H1 (cell line): ENCODE measurements at regions not wholly inside any gene's neighbourhood (a gene's known extent, or its start where the extent isn't known, plus 50 kb on each side); places are given as distances from the start of the nearest gene placed in this dataset.
A peak's percentile ranks its signal among the peaks of the same experiment; 100 is the strongest.

ENCODE experiments used
- CTCF ChIA-PET: fragments of 300-600 bp; sonication (Branson Sonifier 250); formaldehyde crosslinking; loops from one replicate; lab custom pipeline; 2021; ENCODE audit not compliant: partially characterized antibody; lab: Charles Lee
- POLR2A ChIA-PET: fragments of 300-600 bp; sonication (Branson Sonifier 250); formaldehyde crosslinking; loops from one replicate; lab custom pipeline; 2021; ENCODE audit warnings: inconsistent platforms; ENCODE audit not compliant: partially characterized antibody; lab: Charles Lee
- DNase-seq, 2 experiments: peaks; one replicate each; pipeline versions ENCODE4 v3.0.0 to v3.0.0-alpha.2; 2010 to 2022; ENCODE audit warnings: low spot score in 2 of 2, low read depth in 1 of 2, mixed read lengths in 1 of 2
- FAIRE-seq: peaks from 2 replicates; lab custom pipeline; 2011; peaks lifted over from hg19 to GRCh38; lab: Jason Lieb, UNC
- H2AFZ ChIP-seq: 2 replicates; pipeline ENCODE4 v1.8.1; 2012; ENCODE audit warnings: low read length, inconsistent platforms
- H2AK5ac ChIP-seq: 2 replicates; pipeline ENCODE4 v1.6.1; 2013; ENCODE audit warnings: low read depth, low read length
- H2BK120ac ChIP-seq: replicated peaks from 2 replicates; pipeline ENCODE3; 2013; ENCODE audit warnings: low read depth, low read length, inconsistent platforms
- H2BK12ac ChIP-seq: 2 replicates; pipeline ENCODE4 v1.6.1; 2013; ENCODE audit warnings: low read depth, low read length
- H2BK15ac ChIP-seq: 2 replicates; pipeline ENCODE4 v1.6.1; 2013; ENCODE audit warnings: low read length
- H2BK20ac ChIP-seq: 2 replicates; pipeline ENCODE4 v1.6.1; 2013; ENCODE audit warnings: low read length
- H2BK5ac ChIP-seq: 2 replicates; pipeline ENCODE4 v1.6.1; 2013; ENCODE audit warnings: low read depth, low read length
- H3K14ac ChIP-seq: 2 replicates; pipeline ENCODE4 v1.6.1; 2013; ENCODE audit warnings: inconsistent platforms; ENCODE audit not compliant: insufficient read length
- H3K18ac ChIP-seq: 2 replicates; pipeline ENCODE4 v1.6.1; 2013; ENCODE audit warnings: low read length; ENCODE audit errors: extremely low read depth
- H3K23ac ChIP-seq: 2 replicates; pipeline ENCODE4 v1.6.1; 2013; ENCODE audit warnings: inconsistent platforms; ENCODE audit not compliant: insufficient read length
- H3K23me2 ChIP-seq: 2 replicates; pipeline ENCODE4 v1.6.1; 2013; ENCODE audit warnings: low read depth, low read length
- H3K27ac ChIP-seq: 2 replicates; pipeline ENCODE4 v1.6.1; 2011; ENCODE audit warnings: low read depth, low read length, inconsistent platforms
- H3K27me3 ChIP-seq, 4 experiments: replicated peaks in 1 of 4; 1 replicate in 1 of 4; 2 replicates in 3 of 4; pipeline versions ENCODE4 v1.6.1 to v1.8.1; 2011 to 2013; ENCODE audit warnings: low read length in 3 of 4, mild to moderate bottlenecking in 3 of 4, inconsistent platforms in 2 of 4, mixed read lengths in 2 of 4, moderate library complexity in 1 of 4; ENCODE audit not compliant: control insufficient read depth in 3 of 4, insufficient read depth in 3 of 4; ENCODE audit errors: extremely low read depth in 1 of 4
- H3K36me3 ChIP-seq, 4 experiments: 2 replicates each; pipeline versions ENCODE4 v1.6.1 to v1.8.1; 2011 to 2013; ENCODE audit warnings: mild to moderate bottlenecking in 4 of 4, low read length in 3 of 4, moderate library complexity in 2 of 4, control low read depth in 1 of 4, inconsistent platforms in 1 of 4; ENCODE audit not compliant: insufficient read depth in 4 of 4, control insufficient read depth in 2 of 4
- H3K4ac ChIP-seq: replicated peaks from 2 replicates; pipeline ENCODE3; 2013; ENCODE audit warnings: low read length, low read depth, mixed read lengths, inconsistent platforms; ENCODE audit not compliant: insufficient read length
- H3K4me1 ChIP-seq, 4 experiments: replicated peaks in 1 of 4; 1 replicate in 1 of 4; 2 replicates in 3 of 4; pipeline versions ENCODE4 v1.6.1 to v1.8.1; 2011 to 2013; ENCODE audit warnings: low read length in 3 of 4, inconsistent platforms in 2 of 4, mixed read lengths in 1 of 4; ENCODE audit not compliant: insufficient read depth in 4 of 4, control insufficient read depth in 3 of 4
- H3K4me2 ChIP-seq, 2 experiments: 2 replicates each; pipeline versions ENCODE4 v1.6.1 to v1.8.1; 2011 to 2013; ENCODE audit warnings: low read depth in 2 of 2, low read length in 2 of 2, control low read depth in 1 of 2, inconsistent platforms in 1 of 2, mild to moderate bottlenecking in 1 of 2; ENCODE audit not compliant: insufficient read depth in 1 of 2
- H3K4me3 ChIP-seq, 4 experiments: fragments of 200-600, 300-600 bp in 1 of 4; sonication (generic), shearing (Covaris generic), sonication (Bioruptor Twin) in 1 of 4; 2 replicates each; pipeline versions ENCODE4 v1.5.1 to v1.8.1; 2011 to 2016; ENCODE audit warnings: low read length in 4 of 4, low read depth in 3 of 4, control low read depth in 2 of 4, inconsistent platforms in 2 of 4, mild to moderate bottlenecking in 2 of 4, mixed read lengths in 1 of 4, moderate library complexity in 1 of 4; ENCODE audit not compliant: insufficient read depth in 2 of 4; ENCODE audit errors: extremely low read depth in 1 of 4
- H3K56ac ChIP-seq: replicated peaks from 2 replicates; pipeline ENCODE3; 2013; ENCODE audit warnings: low read depth, mild to moderate bottlenecking, mixed read lengths, low read length, inconsistent platforms; ENCODE audit not compliant: insufficient read length
- H3K79me1 ChIP-seq: 2 replicates; pipeline ENCODE4 v1.6.1; 2013; ENCODE audit warnings: low read depth, low read length, control low read depth
- H3K79me2 ChIP-seq, 2 experiments: 2 replicates each; pipeline versions ENCODE4 v1.6.1 to v1.8.1; 2012 to 2013; ENCODE audit warnings: low read length in 2 of 2, mild to moderate bottlenecking in 2 of 2, inconsistent platforms in 1 of 2; ENCODE audit not compliant: insufficient read depth in 2 of 2, control insufficient read depth in 1 of 2
- H3K9ac ChIP-seq, 4 experiments: replicated peaks in 1 of 4; 1 replicate in 1 of 4; 2 replicates in 3 of 4; pipeline versions ENCODE4 v1.6.1 to v1.8.1; 2011 to 2013; ENCODE audit warnings: low read depth in 3 of 4, low read length in 3 of 4, control low read depth in 2 of 4, mild to moderate bottlenecking in 2 of 4, moderate library complexity in 2 of 4, inconsistent platforms in 1 of 4; ENCODE audit errors: extremely low read depth in 1 of 4
- H3K9me3 ChIP-seq, 2 experiments: 2 replicates each; pipeline versions ENCODE4 v1.6.1 to v1.8.1; 2012 to 2013; ENCODE audit warnings: mild to moderate bottlenecking in 2 of 2, moderate library complexity in 2 of 2, control low read depth in 1 of 2, inconsistent platforms in 1 of 2, low read depth in 1 of 2, low read length in 1 of 2, mixed read lengths in 1 of 2; ENCODE audit not compliant: insufficient read depth in 2 of 2
- H4K20me1 ChIP-seq, 2 experiments: replicated peaks in 1 of 2; 2 replicates each; pipeline versions ENCODE3 to v1.8.1; 2011 to 2013; ENCODE audit warnings: inconsistent platforms in 2 of 2, low read length in 2 of 2, mild to moderate bottlenecking in 1 of 2; ENCODE audit not compliant: insufficient read depth in 2 of 2, control insufficient read depth in 1 of 2
- H4K5ac ChIP-seq: 2 replicates; pipeline ENCODE4 v1.6.1; 2013; ENCODE audit warnings: low read length, low read depth, mixed read lengths, inconsistent platforms; ENCODE audit not compliant: insufficient read length
- H4K8ac ChIP-seq: 2 replicates; pipeline ENCODE4 v1.8.0; 2013; ENCODE audit warnings: mild to moderate bottlenecking, moderate library complexity, low read length, inconsistent platforms; ENCODE audit not compliant: insufficient read depth; ENCODE audit errors: extremely low read depth
- H4K91ac ChIP-seq: replicated peaks from 2 replicates; pipeline ENCODE3; 2013; ENCODE audit warnings: low read length, mixed read lengths, inconsistent platforms; ENCODE audit not compliant: insufficient read length
- ASH2L ChIP-seq: fragments of 200-600, 300-600 bp; sonication (generic); IDR thresholded peaks from one replicate; pipeline ENCODE4 v1.7.1; 2017; ENCODE audit warnings: low read length
- WGBS, 2 experiments: shearing (Covaris generic) in 1 of 2; methylation state at CpG; one replicate each; pipeline versions ENCODE4 v1.1.6 to v1.1.7; 2013 to 2015; ENCODE audit warnings: low lambda C conversion rate in 2 of 2, mixed read lengths in 2 of 2, inconsistent platforms in 1 of 2, low coverage in 1 of 2, missing lambda C conversion rate in 1 of 2; ENCODE audit not compliant: insufficient replicate concordance in 2 of 2, insufficient coverage in 1 of 2, insufficient read length in 1 of 2; ENCODE audit errors: extremely low coverage in 1 of 2, missing lambda C conversion rate in 1 of 2; 5-methylcytosine and 5-hydroxymethylcytosine counted together
- TF ChIP-seq, protein P1 (sequence below), 3 experiments: IDR thresholded peaks; 1 replicate in 2 of 3; 2 replicates in 1 of 3; pipeline versions ENCODE4 v1.5.1 to v1.6.1; 2011; ENCODE audit warnings: low read length in 3 of 3, mild to moderate bottlenecking in 3 of 3, inconsistent platforms in 2 of 3, low read depth in 1 of 3, moderate library complexity in 1 of 3; ENCODE audit not compliant: insufficient read depth in 1 of 3; ENCODE audit errors: control extremely low read depth in 1 of 3

- no peaks in the 10 kb centered on the region for H3K4me1 ChIP-seq
- TF ChIP-seq, protein P1, sequence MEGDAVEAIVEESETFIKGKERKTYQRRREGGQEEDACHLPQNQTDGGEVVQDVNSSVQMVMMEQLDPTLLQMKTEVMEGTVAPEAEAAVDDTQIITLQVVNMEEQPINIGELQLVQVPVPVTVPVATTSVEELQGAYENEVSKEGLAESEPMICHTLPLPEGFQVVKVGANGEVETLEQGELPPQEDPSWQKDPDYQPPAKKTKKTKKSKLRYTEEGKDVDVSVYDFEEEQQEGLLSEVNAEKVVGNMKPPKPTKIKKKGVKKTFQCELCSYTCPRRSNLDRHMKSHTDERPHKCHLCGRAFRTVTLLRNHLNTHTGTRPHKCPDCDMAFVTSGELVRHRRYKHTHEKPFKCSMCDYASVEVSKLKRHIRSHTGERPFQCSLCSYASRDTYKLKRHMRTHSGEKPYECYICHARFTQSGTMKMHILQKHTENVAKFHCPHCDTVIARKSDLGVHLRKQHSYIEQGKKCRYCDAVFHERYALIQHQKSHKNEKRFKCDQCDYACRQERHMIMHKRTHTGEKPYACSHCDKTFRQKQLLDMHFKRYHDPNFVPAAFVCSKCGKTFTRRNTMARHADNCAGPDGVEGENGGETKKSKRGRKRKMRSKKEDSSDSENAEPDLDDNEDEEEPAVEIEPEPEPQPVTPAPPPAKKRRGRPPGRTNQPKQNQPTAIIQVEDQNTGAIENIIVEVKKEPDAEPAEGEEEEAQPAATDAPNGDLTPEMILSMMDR (IDR thresholded peaks at IDR 0.05; ENCODE audit: control extremely low read depth in 1 of 3, insufficient read depth in 1 of 3, low read depth in 1 of 3, low read length in 3 of 3): peak in 1 of 3 experiments; percentile 2; a peak in 1 of 4 replicates
- TF ChIP-seq ASH2L: no peak
- no peak overlapping the region for H2AK5ac ChIP-seq
- no peak overlapping the region for H3K4ac ChIP-seq
- no peak overlapping the region for H2BK12ac ChIP-seq
- no peak overlapping the region for H2BK5ac ChIP-seq
- H3K27me3 ChIP-seq: no peaks in the 10 kb centered on the region
- WGBS, 2 experiments: 85% methylated on average over 7 of the region's 7 CpGs; no CpG with 5 or more reads in 1 of the 2 experiments
- no peak overlapping the region for H4K8ac ChIP-seq
- no peaks in the 10 kb centered on the region for H3K9me3 ChIP-seq
- 0 out of 2 replicates have a peak overlapping the region, but pooled peaks have one; percentile 65 for H2AFZ ChIP-seq
- H3K36me3 ChIP-seq: no peaks in the 10 kb centered on the region
- CTCF ChIA-PET: interaction anchor here (0.9 to 2.1 kb wide), 7 partner anchors 9 to 323 kb away, joined by 3 to 10 read pairs (median 4); no protein-coding TSS in a partner anchor
- no peak overlapping the region for H2BK15ac ChIP-seq
- H3K79me2 ChIP-seq: no peaks in the 10 kb centered on the region
- H2BK20ac ChIP-seq: no peak overlapping the region
- no peak overlapping the region for H3K4me3 ChIP-seq
- no peak overlapping the region for H3K4me2 ChIP-seq
- POLR2A ChIA-PET: no interaction called here
- no peak overlapping the region for H4K5ac ChIP-seq
- DNase-seq (no peak), FAIRE-seq (no peak)
- no peaks in the 10 kb centered on the region for H3K23me2 ChIP-seq
- H3K27ac ChIP-seq: no peak overlapping the region
- H4K91ac ChIP-seq: no peak overlapping the region
- H2BK120ac ChIP-seq: no peak overlapping the region
- H3K18ac ChIP-seq: no peak overlapping the region
- no peak overlapping the region for H3K14ac ChIP-seq
- H3K79me1 ChIP-seq: no peaks in the 10 kb centered on the region
- H3K9ac ChIP-seq: no peak overlapping the region
- no peak overlapping the region for H3K56ac ChIP-seq
- no peaks in the 10 kb centered on the region for H4K20me1 ChIP-seq
- H3K23ac ChIP-seq: no peak overlapping the region
Observed at GRCh38 chr7:142646386-142647140, 102.7 kb upstream of the PRSS1 start.
